Activated naive CD4-positive, alpha-beta T cell (primary cell): ENCODE measurements at regions not wholly inside any gene's neighbourhood (a gene's known extent, or its start where the extent isn't known, plus 50 kb on each side); places are given as distances from the start of the nearest gene placed in this dataset.
"Not testable (repeated sequence)": the region's sequence is repeated elsewhere in the genome, so short reads cannot be mapped to it uniquely, and the experiment has no call there.

Experiments used
- DNase-seq, 4 experiments: peaks; one replicate each; lab custom pipeline; 2025; lab: John Stamatoyannopoulos, UW

DNA sequence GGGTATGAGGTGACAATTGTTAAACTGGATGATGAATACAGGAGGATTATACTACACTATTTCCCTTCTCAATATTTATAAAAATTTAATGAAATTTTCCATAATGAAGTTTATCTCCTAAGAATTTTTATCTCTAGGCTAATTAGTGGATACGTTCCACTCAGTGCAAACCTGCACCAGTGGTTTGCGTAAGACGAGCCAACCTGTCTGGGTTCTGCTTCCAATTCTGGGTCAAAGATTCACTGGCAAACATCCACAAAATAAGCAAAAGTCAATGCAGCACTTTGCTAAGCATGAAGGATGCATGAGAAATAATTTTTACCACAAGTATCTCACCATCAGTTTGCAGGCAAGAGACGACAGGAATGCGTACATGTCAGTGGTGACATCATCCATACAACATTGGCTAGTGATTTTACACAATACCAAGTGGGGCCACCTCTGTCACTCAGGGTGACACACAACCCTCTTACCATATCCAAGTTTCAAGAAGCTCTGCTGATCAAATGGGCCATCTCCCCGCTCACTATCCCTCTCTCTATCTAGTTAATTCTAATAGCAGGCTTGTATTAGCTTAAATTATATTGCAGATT lies 51.7 kb downstream of the FAM50B start:
- DNase-seq, result no peak

DNA sequence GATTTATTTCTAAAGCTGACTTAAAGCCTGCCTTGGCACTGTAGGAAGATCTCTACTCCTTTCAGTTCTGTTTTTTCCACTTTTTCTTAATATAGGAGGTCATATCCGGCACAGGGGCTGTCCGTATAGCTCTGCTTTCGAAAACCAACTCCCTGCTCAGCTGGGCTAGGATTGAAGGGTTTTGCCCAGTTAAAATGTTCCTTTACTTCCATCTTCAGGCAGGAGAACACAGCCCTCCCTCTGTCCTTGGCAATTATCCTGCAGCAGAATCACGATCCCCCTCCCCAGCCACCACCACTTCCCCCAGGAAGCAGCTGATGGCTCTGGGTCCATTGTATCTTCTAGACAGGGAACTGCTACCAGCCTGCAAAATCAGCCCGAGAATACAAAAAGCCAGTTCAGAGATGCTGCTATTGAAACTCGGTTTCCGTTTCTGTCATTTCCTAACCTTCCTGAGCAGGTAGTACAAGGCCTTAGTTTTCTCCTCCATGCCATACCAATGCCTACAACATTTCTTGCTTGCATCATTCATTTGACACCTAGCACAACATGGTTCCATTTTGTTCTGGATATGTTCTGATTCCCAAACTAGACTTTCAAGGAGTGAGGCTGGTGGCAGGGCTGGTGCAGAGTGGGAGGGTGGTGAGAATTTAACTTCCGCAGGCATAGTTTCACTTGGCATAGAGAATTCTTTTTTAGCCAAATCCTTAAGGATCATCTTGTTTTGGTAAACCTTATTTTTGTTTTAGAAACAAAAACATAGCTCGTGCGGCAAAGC lies 53.9 kb downstream of the FAM50B start:
- DNase-seq, result no peak

DNA sequence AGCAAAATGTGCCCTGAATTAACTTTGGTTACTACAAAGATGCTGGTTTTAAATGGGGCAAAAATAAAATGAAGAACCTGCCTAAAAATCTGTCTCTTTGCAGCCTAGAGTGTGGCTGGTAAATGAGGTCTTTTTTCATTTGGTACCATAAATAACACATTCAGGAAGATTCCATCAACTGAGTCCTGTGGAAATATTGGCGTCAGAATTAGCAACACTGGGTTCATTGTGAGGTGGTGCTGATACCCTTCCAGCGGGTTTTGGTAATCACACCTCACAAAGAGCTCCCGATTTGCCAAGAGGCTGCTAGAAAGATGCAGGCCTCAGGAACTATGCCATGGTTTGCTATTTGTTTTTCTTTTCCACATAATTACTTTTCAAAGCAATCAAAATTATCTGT lies 55.3 kb downstream of the FAM50B start:
- no peak for DNase-seq

DNA sequence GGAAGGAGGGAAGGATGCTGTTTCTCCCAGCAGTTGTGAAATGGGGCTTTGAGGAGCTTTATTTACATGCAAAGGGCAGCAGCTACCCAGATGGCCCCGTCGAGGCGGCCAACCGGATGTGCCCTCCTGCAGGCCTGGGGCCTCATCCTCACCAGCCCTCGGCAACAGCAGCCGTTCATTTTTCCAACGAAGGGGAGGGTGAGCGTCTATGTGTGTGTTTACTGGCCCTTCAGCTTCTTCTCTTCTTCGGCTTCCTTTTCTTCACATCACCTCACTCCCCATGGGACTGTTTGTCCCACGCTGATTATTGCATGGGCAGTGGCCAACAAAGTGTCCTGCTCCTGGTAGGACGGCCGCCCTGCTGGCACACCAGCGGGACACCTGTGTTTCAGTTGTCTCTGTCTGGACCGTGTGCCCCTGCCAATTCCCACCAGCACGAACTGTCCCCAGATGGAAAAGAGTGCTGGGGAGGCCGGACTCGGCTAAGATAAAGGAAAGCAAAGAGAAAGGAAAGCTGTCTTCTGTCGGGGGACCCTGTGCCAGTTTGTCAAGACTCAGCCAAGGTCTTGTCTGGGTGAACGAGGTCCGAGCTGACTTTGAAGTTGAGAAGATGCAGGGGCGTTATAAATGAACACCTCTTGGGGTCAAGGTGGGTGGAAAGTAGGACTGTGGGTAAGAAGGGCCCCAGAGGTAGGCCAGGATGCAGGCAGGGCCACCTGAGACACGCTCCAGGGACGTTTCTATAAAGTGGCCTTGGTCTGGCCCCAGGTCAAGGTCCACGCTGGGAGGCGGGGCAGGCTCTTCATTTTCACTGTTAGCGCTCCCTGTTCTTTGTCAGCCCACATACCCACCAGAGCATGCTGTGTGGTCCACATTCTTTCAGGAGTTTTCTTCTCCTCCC lies 57.0 kb downstream of the FAM50B start:
- DNase-seq, result no peak

DNA sequence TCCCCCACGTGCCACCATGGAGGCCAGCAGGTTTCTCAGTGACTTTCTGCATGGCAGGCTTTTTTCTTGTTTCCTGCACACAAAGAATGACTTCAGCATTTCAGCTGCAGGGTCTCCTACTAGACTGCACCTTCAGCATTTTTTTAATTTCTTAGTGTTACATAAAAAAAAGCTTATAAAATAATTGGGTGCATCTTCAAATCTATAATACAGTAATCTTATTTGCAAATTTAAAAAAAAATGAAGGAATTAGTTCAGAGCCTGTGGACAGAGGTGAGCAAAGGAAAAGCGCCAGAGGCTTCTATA lies 57.6 kb downstream of the FAM50B start:
- no peak for DNase-seq

DNA sequence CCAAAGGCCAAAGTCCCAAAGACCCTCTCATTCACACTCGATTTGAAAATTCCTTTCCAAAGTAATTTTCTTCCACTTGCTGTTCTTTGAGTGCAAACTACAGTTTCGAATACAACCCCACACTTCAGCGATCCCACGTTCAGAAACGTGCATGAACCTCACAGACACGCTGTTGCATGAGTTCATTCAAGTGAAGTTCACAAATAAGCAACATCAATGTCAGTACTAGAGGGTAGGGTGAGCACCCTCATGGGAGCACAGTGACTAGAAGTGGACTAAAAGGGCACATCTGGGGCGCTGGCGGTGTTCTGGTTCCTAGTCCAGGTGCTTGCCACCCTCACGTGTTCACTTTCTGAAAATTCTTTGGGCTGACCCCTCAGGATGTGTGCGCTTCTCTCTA lies 59.0 kb downstream of the FAM50B start:
- DNase-seq, result no peak

DNA sequence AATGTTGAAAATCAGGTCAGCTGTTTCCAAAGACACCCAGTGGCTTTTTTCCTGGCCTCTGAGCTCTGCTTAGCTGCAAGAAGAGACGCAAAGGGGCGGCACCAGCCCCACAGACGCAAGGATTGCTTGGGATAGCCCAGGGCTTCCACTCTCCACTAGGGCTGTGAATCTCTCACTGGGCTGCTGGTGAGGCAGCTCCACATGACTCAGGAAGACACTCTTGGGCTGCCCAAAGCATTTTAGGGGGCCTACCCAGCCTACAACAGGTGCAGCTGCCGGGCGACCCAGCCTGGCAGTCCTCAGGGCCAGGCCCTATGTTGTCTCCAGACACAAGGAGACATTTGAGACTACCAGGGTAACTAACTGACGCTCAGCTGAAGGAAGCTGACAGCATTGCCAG lies 59.8 kb downstream of the FAM50B start:
- DNase-seq, result no peak

DNA sequence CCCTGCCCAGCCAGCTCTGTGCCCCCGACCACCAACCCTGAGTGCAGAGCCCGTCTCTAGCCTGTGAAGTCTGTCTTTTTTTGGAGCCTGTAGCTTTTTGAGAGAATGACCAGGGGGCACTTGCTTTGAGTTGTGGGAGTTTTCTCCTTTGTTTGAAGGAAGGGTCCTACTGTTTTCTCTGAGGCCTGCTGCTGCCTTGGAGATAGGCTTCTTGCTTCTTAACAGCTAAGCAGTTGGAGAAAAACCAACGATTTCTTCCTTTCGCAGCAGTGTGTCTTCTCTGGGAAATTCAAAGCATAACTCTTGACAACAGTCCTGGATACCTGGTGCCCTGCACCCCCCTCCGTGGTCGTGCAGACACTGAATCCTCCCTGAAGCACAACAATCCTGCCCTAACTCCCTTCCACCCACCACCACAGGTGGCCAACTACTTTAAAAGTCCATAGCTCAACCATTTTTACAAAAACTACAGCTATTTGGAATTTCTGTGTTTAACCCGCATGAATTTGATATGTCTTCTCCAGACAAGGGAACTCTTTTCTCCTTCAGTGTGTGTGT lies 61.0 kb downstream of the FAM50B start:
- no peak for DNase-seq

DNA sequence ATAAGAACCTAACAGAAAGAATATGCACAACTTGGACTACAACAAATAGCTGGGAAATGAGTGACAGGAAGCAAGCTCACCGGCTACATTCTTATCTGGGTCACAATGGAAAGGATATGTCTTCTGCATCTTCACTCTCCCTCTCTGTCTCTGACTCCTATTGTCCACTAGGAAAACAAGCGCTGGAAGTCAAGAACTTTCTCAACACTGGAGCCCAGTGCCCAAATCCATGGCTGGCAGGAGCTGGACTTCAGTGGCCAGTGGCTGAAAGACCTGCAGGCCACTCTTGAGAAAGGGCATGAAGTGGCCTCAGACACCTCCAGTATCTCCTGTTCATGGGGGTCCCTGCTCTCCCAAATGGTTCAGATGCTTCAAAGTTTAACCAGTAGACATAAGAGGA lies 62.0 kb downstream of the FAM50B start:
- no peak for DNase-seq

DNA sequence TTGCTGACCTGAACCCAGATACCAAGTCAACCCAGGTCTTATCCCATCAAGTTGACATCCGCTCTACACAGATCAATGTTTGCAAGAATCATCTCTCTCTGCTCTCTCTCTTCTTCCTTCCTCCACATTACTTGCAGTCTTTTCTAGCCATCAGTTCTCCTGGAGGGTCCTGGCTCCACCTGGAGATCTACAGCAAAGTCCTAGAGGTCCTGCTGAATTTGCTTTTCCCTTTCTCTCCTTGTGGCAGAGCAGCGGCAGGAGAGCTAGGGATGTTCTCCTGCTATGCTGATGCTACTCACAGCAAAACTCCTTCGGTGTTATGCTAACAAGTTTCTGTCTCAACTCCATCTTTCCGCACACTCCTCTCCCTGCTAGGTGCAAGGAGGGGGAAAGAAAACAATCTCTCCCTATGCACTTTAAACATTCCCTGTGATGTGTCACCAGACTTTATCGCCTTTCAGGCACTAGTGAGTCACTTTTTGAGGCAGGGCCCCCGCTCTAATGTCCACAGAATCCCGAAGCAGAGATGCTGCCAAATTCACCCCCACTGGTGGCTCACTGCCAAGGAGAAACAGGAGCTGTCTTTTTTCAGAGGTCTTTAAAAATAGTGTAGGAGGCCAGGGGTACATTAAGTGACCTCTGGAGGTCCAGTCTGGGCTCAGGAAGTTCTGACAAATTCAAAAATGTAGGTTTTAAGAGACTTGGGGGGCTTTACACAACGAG lies 62.6 kb downstream of the FAM50B start:
- no peak for DNase-seq

DNA sequence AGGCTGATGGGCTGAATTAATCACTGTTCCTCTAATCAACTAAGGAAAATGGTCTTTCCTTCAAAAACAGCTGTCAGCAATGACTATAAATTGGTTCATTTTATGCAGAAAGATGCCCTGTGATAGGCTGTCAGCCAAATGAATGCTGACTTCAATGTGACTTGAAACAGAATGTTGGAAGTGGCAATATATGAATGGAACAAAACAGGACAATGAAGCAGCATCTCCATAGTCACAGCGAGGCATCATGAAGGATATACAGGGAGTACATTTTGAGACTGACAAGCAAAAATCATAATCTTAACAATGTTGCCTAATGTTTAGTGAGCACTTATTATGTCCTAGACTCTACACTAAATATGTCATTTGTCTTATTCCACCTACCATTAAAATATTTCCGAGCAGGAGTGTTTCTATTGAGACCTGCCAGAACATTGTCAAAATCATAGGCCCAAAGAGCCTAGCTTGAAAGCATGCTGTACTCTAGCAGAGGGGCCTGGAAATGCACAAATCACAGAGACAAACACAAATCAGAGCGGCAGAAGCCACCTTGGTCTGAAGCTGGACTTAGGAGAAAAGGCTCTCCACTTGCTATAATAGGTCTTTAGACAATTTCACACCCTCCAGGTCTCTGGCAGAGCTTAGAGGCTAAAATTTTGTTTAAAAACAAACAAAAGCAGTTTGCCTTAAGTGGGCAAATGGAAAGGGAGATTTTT lies 63.3 kb downstream of the FAM50B start:
- no peak for DNase-seq

DNA sequence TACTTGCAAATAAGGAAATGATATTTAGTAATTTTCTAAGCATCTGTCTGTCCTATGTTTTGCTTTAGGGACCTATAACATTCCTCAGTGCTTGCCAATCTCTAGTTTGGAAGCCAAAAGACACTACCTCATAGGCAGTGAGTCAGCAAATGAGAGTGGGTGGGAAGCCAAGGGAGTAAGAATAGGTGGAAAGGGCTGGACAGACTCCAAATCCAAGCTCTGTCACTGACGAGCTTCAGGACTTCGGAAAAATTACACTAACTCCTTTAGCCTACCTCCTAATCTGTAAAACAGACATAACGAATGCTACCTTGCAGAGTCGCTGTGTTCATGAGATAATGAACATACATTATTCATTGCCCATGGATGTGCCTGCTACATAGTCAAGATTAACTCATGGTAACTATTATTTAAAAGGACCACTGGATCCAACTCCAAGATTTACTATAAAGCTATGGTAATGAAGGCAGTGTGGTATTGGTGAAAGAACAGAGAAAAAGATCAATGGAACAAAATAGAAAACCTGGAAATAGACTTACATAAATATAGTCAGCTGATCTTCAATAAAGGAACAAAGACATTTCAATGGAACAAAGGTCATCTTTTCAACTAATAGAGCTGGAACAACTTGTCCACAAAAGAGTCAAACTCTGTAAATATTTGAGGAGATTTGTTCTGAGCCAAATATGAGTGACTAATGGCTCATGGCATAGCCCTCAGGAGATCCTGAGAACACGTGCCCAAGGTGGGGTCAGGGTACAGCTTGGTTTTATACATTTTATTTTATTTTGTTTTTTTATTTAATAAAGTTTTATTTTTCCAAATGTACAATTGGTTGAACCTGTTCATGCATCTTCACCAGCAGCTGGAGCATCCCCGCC lies 64.1 kb downstream of the FAM50B start:
- no peak for DNase-seq

DNA sequence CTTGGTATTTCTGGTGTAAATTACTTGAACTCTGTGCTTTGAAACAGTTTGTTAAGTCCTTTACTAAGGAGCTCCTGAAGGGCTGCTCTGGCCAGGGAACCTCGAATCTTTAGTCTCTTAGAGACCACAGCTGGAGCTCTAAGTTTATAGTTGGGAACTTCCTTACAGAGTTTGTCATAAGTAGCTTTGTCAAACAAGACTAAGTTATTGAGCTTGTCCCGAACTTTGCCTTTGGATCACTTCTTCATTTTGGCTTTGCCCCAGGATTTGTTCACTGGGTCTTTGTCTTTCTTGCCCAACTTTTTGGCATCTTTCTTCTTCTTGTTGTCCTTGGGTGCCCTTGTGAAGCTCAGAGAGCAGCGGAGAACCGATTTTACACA lies 64.8 kb downstream of the FAM50B start:
- no peak for DNase-seq

DNA sequence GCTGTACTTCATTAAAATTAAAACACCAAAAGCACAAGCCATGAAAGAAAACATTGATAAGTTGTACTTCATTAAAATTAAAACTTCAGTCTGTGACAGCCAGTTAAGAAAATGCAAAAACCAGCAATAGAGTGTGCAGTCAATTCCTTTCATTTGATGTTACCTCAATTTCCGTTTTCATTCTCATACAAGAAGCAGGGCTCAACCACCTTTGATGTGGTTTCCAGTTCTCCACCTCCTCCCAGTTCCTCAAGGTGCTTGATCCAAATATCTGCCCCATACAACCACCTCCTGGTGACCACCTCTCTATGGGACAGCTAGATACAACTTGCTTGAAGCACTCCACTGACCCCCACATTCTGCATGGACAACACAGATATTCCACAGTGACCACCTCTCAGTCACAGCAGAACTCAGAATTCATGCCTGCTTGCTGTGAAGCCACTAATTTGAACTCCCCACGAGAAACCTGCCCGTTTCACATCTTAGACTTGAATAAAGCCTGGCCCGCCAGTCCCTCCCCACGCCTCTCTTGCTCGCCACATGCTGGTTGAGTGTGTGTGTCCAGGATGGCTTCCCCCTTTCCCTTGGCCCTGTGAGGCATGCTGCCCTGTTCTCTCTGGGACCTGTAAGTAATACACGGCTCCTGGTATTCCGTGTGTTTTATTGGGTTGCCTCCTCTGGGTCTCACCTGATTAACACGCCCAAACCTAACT lies 66.1 kb downstream of the FAM50B start:
- DNase-seq, result no peak

DNA sequence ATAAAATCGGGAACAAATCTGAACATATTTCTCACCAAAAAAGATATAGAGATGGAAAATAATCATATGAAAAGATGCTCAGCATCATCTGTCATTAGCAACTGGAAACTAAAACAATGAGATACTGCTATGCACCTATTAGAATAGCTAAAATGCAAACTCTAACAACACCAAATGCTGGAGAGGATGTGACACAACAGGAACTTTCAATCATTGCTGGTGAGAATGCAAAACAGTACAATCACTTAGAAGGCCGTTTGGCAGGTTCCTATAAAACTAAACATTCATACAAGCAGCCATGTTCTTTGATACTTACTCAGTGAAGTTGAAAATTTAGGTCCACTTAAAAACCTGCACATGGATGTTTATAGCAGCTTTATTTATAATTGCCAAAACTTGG lies 67.0 kb downstream of the FAM50B start:
- DNase-seq, result no peak

DNA sequence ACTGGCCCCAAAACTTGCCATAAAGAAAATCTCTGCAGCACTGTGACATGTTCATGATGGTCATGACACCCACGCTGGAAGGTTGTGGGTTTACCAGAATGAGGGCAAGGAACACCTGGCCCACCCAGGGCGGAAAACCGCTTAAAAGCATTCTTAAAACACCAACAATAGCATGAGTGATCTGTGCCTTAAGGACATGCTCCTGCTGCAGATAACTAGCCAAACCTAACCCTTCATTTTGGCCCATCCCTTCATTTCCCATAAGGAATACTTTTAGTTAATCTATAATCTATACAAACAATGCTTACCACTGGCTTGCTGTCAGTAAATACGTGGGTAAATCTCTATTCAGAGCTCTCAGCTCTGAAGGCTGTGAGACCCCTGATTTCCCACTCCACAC lies 67.6 kb downstream of the FAM50B start:
- not testable (repeated sequence) for DNase-seq

DNA sequence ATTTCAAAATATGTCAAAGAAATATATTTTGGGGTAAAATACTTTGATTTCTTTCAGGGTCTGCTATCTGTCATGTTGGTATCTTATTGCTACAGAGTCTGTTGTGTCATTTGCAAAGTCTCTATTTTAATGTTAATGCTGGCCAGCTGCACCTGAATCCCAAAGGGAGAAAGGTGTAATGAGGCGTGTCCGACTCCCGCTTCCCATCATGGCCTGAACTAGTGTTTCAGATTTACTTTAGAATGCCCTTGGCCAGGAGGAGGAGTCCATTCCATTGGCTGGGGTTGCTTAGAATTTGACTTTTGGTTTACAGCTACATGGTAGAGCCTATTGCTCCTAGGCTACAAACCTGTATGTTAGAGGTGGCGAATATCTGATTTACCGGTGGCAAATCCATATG lies 69.3 kb downstream of the FAM50B start:
- DNase-seq, result no peak

DNA sequence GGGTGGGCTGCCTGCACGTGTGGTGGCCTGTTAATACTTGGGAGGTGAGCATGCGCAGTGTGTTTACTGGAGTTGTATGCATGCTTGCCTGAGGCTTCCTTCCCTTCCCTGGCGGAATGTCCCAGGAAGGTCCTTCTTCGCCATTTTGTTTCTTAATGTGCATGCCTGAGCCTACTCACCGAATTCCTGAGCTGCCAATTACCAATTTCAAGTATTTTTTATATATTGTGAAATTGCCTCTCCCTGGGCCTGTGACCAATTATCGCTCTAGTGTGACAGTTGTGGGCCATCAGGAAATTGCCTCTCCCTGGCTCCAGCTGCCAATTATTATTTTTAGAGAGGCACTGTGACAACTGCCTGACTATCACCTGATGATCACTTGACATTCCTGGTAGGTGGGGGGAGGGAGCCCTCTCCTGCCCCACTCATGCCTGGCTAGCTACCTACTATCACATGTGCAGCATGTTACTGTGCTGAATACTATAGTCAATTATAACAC lies 70.0 kb downstream of the FAM50B start:
- DNase-seq, result no peak

DNA sequence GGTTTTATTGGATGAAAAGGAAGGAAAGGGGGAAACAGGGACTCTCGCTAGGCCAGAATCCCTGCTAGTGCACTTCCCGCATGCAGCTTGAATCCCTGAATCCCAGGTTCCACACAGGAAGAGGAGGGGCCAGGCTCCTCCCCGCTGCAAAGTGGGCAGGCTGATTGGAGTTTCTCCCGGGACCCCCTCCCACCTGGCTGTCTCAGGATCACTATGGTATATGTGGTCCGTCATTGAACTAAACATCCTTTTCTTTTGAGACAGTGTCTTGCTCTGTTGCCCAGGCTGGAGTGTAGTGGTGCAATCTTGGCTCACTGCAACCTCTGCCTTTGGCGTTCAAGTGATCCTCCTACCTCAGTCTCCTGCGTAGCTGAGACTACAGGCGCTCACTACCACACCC lies 70.7 kb downstream of the FAM50B start:
- DNase-seq, result no peak

DNA sequence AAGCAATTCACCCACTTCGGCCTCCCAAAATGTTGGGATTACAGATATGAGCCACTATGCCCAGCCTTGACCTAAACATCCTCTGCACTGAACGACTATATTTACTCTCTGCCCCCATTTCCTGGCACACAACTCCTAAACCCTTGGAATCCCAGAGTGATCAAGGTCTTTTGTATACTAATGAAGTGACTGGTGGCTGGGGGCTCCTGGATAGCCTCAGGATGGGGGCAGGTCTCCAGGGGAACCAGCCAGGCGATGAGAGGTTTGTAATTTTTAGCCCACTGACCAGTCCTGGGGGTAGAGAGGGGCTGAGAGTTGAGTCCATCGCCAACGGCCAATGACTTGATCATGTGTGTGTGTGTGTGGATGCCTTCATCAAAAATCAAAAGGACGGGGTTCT lies 71.1 kb downstream of the FAM50B start:
- no peak for DNase-seq
